ENCODE measurements at regions not wholly inside any gene's neighbourhood (a gene's known extent, or its start where the extent isn't known, plus 50 kb on each side); places are given as distances from the start of the nearest gene placed in this dataset.

- DNase-seq (ENCODE audit: low read depth): no peak
Measured at GRCh38 chr18:38963943-38964660, 1398.5 kb upstream of the CELF4 start.

DNA sequence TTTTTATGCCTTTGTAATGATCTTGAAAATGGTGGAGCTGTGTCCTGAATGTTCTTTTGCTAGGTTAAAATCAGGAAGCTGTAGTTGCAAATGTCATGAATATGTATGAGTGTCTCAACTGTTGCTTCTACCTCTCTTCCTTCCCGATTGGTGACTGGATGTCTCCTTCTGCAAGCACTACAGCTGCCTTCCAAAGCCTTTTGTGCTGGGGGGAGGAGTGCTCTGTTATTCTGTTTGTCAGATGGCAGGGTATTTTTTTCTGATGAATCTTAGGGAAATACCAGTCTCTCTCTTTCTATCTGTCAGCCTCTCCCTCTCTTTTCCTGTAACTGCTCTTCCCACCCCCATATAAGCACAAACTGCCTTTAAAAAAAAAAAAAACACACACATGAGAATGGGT is 1396.3 kb upstream of the CELF4 start:
- no peak for DNase-seq (ENCODE audit: low read depth)

- DNase-seq (ENCODE audit: low read depth): no peak
Measured at GRCh38 chr18:38957736-38958135, 1392.1 kb upstream of the CELF4 start.

GRCh38 chr18:38956068-38956467 is 1390.5 kb upstream of the CELF4 start:
- DNase-seq (ENCODE audit: low read depth): no peak

GRCh38 chr18:38951633-38952032 is 1386.0 kb upstream of the CELF4 start:
- DNase-seq (ENCODE audit: low read depth): no peak

GRCh38 chr18:38948436-38948835 is 1382.8 kb upstream of the CELF4 start:
- DNase-seq (ENCODE audit: low read depth): no peak

- no peak for DNase-seq (ENCODE audit: low read depth)
Measured at GRCh38 chr18:38944446-38945024, 1378.9 kb upstream of the CELF4 start.

DNA sequence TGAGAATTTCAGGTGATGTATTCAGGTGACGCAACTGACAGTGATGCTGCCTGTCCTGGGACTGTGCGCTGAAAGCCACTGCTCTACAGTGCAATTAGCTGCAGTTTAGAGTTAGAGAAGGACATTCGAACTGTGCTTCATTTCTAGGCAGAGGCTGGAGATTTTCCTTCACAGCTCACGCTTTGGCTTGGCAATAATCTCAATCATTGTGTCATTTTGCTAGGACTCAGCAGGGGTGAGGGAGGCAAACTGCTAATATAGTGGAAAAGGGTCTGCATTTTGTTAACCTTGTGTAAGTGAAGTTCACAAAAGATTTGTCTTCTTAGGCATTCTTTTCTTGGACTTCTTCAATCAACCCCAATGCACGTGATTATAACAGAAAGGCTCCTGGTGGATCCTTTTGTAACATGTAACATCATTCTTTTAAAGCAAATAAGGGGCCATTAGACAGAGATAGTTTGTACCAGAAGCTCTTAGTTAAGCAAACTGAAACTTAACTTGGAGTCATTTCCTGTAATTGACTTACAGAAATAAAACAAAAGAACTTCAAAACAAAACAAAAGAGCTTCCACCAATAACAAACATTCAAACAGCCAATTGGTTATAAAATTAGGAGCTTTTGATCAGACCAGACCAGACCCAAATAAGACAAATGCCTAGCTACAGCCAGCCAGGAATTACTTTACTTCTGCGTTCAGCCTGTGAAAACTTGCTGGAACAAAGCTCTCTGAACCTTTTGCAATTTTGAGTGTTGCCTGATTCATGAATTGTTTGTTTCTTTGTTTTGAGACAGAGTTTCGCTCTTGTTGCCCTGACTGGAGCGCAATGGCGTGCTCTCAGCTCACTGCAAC is 1376.3 kb upstream of the CELF4 start:
- DNase-seq (ENCODE audit: low read depth): no peak

GRCh38 chr18:38940863-38941531 is 1375.4 kb upstream of the CELF4 start:
- DNase-seq (ENCODE audit: low read depth): no peak

- no peak for DNase-seq (ENCODE audit: low read depth)
Measured at GRCh38 chr18:38940475-38940862, 1374.9 kb upstream of the CELF4 start.

GRCh38 chr18:38933910-38934510 is 1368.4 kb upstream of the CELF4 start:
- DNase-seq (ENCODE audit: low read depth): no peak

DNA sequence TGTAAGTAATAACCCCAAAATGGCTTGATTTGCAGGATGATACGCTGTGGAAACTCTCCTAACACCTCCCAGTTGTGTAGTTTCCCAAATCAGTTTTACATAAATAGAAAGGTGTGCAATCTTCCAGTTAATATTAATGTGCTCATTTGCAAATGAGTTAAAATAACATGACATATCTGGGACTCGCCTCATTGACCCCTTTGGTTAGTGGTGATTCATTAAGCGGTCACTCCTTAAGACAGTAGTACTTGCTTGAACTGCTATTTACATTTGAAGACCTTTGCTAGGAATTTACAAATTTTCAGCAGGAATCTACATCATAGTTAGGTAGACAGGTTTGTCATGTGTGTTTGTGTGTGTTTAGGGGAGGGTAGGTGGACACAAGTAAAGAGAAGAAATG is 1367.7 kb upstream of the CELF4 start:
- no peak for DNase-seq (ENCODE audit: low read depth)

DNA sequence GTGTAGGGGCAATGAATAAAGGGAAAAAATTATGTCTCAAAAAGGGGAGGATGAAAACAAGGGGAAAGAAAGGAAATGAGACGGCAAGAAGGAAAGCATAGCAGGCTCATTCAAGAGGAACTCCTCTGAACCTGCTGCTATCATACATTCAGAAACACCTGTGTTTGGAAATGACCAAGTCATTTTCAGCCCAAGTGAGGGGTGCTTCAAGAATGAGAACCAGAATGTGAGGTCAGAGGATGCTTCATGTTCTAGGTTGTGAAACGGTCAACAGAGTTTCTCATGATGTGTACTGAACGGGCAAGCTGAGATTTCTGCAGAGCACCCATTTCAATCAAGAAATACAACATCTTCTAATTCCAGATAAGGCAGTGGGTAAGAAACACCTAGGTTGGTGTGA is 1367.2 kb upstream of the CELF4 start:
- no peak for DNase-seq (ENCODE audit: low read depth)

DNA sequence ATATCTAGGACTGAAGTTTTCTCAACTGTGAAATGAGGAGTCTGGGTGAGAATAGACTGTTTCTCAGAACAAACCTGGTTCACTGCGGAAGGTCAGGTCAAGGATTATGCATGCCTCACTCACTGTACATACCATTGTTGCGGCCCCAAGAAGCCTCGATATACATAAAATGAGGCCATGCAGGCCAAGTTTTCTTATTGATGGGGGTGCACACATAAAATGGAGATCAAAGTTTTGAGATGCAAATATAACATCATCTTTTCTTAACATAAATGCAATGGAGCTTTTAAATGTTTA is 1366.1 kb upstream of the CELF4 start:
- no peak for DNase-seq (ENCODE audit: low read depth)

DNA sequence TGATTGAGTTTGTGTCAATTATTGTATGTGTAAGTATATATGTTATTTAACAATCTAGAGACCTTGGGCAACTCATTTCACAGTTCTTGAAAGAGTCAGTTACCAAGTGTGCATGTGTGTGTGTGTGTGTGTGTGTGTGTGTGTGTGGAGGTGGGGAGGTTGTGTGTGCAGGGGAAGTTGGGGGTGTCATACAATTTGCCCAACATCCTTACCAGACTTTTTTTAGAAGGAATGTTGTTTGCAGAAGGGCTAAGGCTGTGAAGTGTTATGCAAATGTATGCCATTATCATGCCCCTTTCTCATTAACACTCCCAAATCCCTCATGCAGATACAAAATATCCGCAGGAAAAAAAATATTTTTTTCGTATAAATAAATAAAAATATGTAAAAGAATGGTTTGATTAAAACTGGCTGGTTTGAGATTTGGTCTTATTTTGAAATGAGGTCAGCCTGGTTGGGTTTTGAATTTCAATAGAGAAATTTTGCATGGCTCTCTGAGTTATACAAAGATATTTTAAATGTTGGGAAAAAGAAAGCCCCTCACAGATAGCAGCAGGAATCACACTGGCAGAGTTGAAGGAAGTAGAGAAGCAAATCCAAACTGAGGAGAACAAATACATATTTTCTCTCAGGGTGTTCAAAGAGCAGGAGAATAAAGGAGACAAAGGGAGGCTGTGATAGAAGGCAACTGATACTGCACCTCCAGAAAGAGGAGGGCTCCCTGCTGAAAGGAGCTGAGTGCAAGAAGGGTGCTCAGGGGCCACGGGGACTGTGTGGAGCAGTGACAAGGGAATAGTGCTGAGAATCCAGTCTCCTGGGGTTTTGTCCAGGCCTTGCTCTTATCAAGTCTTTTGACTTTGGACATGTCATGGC is 1365.5 kb upstream of the CELF4 start:
- DNase-seq (ENCODE audit: low read depth): no peak

DNA sequence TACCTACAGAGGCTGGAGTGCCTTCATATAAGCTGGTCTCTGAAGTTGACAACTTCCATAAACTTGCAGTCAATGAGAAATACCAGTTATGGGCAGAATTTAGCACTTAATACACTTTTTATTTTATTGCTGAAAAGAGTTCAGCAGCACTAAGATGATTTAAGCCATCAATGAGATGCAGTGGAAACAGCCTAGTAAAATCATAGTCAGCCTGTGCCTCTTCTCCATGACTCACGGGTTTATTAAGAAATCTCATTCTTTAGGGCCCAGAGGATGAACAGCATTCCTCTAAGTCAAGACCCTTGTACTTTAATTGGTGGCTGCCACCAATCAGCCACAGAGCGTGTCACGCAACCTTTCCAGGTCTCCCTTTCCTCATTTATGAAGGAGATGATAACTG is 1357.9 kb upstream of the CELF4 start:
- no peak for DNase-seq (ENCODE audit: low read depth)

DNA sequence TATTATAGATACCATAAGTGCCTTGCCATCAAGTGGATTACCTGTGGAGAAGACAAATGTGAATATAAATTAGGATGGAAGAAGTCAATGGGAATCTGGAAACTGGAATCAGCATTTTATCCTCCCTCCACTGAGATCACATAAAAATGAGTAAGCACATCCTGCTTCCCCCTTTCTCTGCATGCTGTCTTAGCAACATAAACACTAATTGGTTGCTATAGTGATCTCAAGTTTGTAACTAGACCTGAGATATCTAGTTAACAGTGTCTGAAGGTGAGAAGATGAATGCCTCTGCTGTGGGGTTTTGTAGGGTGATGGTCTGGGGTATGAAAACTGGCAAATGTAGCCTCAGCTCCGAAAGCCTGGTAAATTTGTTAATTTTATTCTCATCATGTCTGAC is 1357.5 kb upstream of the CELF4 start:
- no peak for DNase-seq (ENCODE audit: low read depth)

DNA sequence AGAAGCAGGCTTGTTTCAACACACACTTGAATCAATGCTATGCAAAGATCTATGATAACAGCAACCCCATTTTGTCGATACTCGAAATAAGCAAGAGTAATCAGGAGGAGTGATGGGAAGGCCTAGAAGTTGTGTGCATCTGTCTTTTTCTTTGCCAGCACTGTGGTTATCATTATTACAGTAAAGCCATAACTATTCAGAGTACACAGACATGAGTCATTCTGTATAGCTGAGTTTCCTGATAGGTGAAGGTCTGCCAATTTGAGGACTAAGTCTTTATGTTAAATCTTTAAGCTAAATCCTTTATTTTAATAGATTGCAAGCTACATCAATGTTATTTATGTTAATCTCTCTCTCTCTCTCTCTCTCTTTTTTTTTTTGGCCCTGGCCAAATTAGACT is 1344.4 kb upstream of the CELF4 start:
- DNase-seq (ENCODE audit: low read depth): no peak

DNA sequence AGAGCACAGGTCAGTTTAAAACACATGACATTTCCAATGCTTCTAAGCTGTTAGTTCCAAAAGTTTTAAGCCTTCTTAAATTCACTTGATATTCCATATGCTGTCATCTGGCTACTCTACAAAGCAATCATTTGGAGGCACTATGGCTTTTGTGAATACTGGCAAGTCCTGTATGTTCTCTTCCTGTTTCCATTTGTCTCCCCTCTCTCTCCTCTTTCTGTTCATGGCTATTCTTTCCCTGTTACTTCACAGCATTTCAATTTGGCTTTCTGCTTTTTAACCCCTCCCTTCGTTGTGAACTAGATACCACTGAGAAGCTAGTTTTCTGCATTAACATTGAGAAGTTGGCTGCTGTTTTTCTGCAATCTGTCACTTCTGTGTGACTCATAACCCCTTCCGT is 1337.2 kb upstream of the CELF4 start:
- no peak for DNase-seq (ENCODE audit: low read depth)

GRCh38 chr18:38900445-38900844 is 1334.8 kb upstream of the CELF4 start:
- no peak for DNase-seq (ENCODE audit: low read depth)

DNA sequence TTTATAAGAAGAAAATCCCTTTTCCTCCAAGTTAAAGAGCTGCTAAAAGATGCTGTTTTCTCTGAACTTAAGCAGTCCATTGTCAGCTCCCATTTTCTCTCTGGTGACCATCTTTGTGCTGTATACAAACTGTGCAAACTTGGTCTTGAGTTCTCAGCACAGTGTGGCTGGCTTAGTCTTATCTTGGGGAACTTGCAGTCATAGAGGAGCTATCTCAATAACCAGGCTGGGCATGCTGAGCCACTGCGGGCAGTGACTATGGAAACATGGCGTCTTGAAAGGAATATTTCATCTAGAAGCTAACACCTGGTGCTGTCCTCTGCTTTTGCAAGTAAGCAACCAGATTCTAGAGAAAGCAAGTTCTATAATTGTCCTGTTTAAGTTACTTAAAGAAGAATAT is 1334.4 kb upstream of the CELF4 start:
- DNase-seq (ENCODE audit: low read depth): peak; percentile 74

DNA sequence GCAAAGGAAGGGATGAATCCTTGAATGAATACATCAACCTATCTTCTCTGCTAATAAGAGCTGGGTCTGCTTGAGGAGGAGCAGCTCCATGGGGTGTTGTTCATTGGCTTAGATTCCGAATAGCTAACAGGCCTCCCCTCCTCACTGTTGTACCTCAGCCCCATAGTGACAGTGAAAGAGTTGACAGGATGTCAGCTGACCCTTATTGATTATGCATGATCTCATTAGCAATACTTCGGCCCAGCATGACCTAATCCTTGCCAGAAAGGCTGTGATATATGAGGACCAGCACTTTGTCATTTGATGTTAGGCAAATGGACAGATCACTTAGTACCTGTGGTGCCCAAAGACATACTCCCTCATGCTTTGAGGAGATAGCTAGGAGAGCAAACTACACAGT is 1333.7 kb upstream of the CELF4 start:
- DNase-seq (ENCODE audit: low read depth): no peak
